HepG2 (cell line): ENCODE measurements at regions not wholly inside any gene's neighbourhood (a gene's known extent, or its start where the extent isn't known, plus 50 kb on each side); places are given as distances from the start of the nearest gene placed in this dataset.

Source experiments
- PATZ1 ChIP-seq: sonication (generic); formaldehyde crosslinking; IDR thresholded peaks from 2 replicates; pipeline ENCODE4 v1.4.0; 2020; ENCODE audit warnings: missing genetic modification reagents
- REST ChIP-seq, 2 experiments: IDR thresholded peaks; 2 replicates each; pipeline ENCODE4 v1.6.1; 2011 to 2012; ENCODE audit warnings: low read length in 2 of 2, borderline replicate concordance in 1 of 2, low read depth in 1 of 2, mild to moderate bottlenecking in 1 of 2, moderate library complexity in 1 of 2
- TRIM24 ChIP-seq: sonication (generic); formaldehyde crosslinking; IDR thresholded peaks from 2 replicates; pipeline ENCODE4 v1.8.0; 2022; ENCODE audit warnings: mild to moderate bottlenecking, missing genetic modification reagents
- ZBTB1 ChIP-seq: sonication (generic); formaldehyde crosslinking; IDR thresholded peaks from 2 replicates; pipeline ENCODE4 v1.4.0; 2020; ENCODE audit warnings: missing genetic modification reagents, borderline replicate concordance
- TF ChIP-seq, protein P1 (sequence below): sonication (generic); formaldehyde crosslinking; IDR thresholded peaks from 2 replicates; pipeline ENCODE4 v1.5.0; 2020; ENCODE audit warnings: missing genetic modification reagents

DNA sequence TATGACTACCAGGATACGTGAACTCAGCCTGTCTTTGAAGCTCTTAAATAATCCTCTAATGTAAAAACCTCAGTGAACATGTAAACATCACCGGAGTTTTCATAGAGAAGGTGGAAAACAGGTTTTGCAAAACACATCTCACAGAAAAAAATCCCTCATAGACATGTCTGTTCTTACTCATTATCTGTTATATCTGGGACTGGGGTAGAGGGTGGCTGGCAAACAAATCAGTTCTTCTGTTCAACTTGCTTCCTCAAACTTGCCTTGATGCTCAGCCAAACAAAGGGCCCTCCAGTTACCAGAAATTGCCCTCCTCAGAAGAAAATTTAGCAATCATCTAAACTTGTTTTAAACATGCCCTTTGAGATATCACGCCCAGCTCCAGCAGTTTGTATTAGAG is 66.1 kb upstream of the CXADR start:
- TF ChIP-seq TRIM24 (no peak), REST (IDR thresholded peaks at IDR 0.05; ENCODE audit: borderline replicate concordance in 1 of 2, low read depth in 1 of 2, low read length in 2 of 2) (no peak), ZBTB1 (no peak), PATZ1 (no peak)
- TF ChIP-seq, protein P1, sequence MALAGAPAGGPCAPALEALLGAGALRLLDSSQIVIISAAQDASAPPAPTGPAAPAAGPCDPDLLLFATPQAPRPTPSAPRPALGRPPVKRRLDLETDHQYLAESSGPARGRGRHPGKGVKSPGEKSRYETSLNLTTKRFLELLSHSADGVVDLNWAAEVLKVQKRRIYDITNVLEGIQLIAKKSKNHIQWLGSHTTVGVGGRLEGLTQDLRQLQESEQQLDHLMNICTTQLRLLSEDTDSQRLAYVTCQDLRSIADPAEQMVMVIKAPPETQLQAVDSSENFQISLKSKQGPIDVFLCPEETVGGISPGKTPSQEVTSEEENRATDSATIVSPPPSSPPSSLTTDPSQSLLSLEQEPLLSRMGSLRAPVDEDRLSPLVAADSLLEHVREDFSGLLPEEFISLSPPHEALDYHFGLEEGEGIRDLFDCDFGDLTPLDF (CRISPR knock-in tag): no peak
